ENCODE measurements at regions not wholly inside any gene's neighbourhood (a gene's known extent, or its start where the extent isn't known, plus 50 kb on each side); places are given as distances from the start of the nearest gene placed in this dataset.

DNA sequence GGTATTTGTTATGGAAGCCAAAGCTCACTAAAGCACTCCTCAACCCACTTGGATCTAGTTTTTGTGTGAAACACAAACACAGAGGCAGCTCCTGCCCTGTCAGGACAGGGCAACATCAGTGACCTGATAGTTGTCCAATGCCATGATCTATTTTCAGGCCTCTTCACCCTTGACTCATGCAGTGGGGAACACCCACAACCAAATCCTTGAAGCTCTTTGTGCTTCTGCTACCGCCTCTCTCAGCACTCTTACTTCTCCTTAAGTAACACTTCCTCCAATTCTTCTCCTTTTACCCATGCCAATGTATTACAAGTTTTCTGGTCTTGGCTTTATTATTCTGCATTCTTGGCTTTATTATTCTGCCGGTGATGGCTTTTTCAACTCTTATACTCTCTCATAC is 425.3 kb downstream of the INHBA start:
- ChIA-PET CTCF (no interaction called here), SMC1A (ENCODE audit: uncharacterized antibody, unreplicated experiment) (interaction anchor here (1.1 to 1.2 kb wide), 2 partner anchors 13 to 20 kb away, joined by 3 read pairs; no protein-coding TSS in a partner anchor), POLR2A (no interaction called here), RAD21 (ENCODE audit: unreplicated experiment) (no interaction called here)
- no peak overlapping the region for H3K9ac ChIP-seq (ENCODE audit: control insufficient read depth, insufficient read depth, low read length)
- H3K4me3 ChIP-seq: no peak overlapping the region
- H3K9me3 ChIP-seq (replicated peaks; ENCODE audit: control insufficient read depth, insufficient read depth, low read length): no peaks in the 10 kb centered on the region
- H3K4me1 ChIP-seq (ENCODE audit: control insufficient read depth, insufficient read depth, low read length): no peaks in the 10 kb centered on the region
- in situ Hi-C loops (cut with MboI): no loop called here
- BruUV-seq (replicated peaks): no TSS peak
- TF ChIP-seq IKZF2 (IDR thresholded peaks at IDR 0.05): no peak
- no peak for TF ChIP-seq MTA3 (IDR thresholded peaks at IDR 0.05; ENCODE audit: borderline replicate concordance, low read length)
- TF ChIP-seq, protein P1, sequence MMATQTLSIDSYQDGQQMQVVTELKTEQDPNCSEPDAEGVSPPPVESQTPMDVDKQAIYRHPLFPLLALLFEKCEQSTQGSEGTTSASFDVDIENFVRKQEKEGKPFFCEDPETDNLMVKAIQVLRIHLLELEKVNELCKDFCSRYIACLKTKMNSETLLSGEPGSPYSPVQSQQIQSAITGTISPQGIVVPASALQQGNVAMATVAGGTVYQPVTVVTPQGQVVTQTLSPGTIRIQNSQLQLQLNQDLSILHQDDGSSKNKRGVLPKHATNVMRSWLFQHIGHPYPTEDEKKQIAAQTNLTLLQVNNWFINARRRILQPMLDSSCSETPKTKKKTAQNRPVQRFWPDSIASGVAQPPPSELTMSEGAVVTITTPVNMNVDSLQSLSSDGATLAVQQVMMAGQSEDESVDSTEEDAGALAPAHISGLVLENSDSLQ (IDR thresholded peaks at IDR 0.05): no peak
- TF ChIP-seq BHLHE40 (IDR thresholded peaks at IDR 0.05; ENCODE audit: borderline replicate concordance in 1 of 2, low read depth in 2 of 2, low read length in 1 of 2): no peak
- TF ChIP-seq NFYA (IDR thresholded peaks at IDR 0.05; ENCODE audit: borderline replicate concordance, low read depth, low read length): no peak
- no peak for TF ChIP-seq IRF4 (IDR thresholded peaks at IDR 0.05; ENCODE audit: low read depth, low read length)
- TF ChIP-seq, protein P2, sequence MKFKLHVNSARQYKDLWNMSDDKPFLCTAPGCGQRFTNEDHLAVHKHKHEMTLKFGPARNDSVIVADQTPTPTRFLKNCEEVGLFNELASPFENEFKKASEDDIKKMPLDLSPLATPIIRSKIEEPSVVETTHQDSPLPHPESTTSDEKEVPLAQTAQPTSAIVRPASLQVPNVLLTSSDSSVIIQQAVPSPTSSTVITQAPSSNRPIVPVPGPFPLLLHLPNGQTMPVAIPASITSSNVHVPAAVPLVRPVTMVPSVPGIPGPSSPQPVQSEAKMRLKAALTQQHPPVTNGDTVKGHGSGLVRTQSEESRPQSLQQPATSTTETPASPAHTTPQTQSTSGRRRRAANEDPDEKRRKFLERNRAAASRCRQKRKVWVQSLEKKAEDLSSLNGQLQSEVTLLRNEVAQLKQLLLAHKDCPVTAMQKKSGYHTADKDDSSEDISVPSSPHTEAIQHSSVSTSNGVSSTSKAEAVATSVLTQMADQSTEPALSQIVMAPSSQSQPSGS (IDR thresholded peaks at IDR 0.05; ENCODE audit: low read length): no peak
- DNase-seq (ENCODE audit: low read depth, low spot score) (no peak), FAIRE-seq (no peak), ATAC-seq (no peak)
- no peak overlapping the region for H2AFZ ChIP-seq (ENCODE audit: control insufficient read depth, low read depth, low read length)
- WGBS (ENCODE audit: insufficient coverage, insufficient replicate concordance, low lambda C conversion rate, missing lambda C conversion rate): 21% methylated on average over 2 of the region's 2 CpGs
- H3K4me2 ChIP-seq (ENCODE audit: control insufficient read depth, insufficient read depth): no peak overlapping the region
- H3K27me3 ChIP-seq (replicated peaks in 1 of 2; ENCODE audit: control insufficient read depth in 2 of 2, insufficient read depth in 2 of 2, low read length in 1 of 2): no peaks in the 10 kb centered on the region
- H4K20me1 ChIP-seq (ENCODE audit: control insufficient read depth, insufficient read depth): no peaks in the 10 kb centered on the region
- no peaks in the 10 kb centered on the region for H3K36me3 ChIP-seq (ENCODE audit: control insufficient read depth in 2 of 2, insufficient read depth in 2 of 2, low read length in 1 of 2)
- intact Hi-C loops (cut with micrococcal nuclease; ENCODE audit: unreplicated experiment): no loop called here
- H3K27ac ChIP-seq (ENCODE audit: control insufficient read depth, insufficient read depth): no peak overlapping the region
- H3K79me2 ChIP-seq (ENCODE audit: control insufficient read depth, insufficient read depth, low read length): no peaks in the 10 kb centered on the region

All from GM12878 (cell line).